OCI-LY1 (cell line): ENCODE measurements at regions not wholly inside any gene's neighbourhood (a gene's known extent, or its start where the extent isn't known, plus 50 kb on each side); places are given as distances from the start of the nearest gene placed in this dataset.

ENCODE experiments used
- H2AFZ ChIP-seq: fragments of 200-600 bp; sonication (generic), shearing (Covaris generic); 2 replicates; pipeline ENCODE4 v1.6.0; 2014; ENCODE audit warnings: antibody characterized with exemption, mild to moderate bottlenecking, low read length
- H3F3A ChIP-seq: fragments of 200-600 bp; sonication (generic), shearing (Covaris generic); 2 replicates; pipeline ENCODE4 v1.6.0; 2014; ENCODE audit warnings: mild to moderate bottlenecking, antibody characterized with exemption, low read length, moderate library complexity; ENCODE audit not compliant: insufficient read depth
- H3K27ac ChIP-seq: fragments of 200-600 bp; sonication (generic); 2 replicates; pipeline ENCODE4 v1.5.1; 2014; ENCODE audit warnings: low read length, mixed run types, mild to moderate bottlenecking, low read depth; ENCODE audit not compliant: poor library complexity, severe bottlenecking
- H3K27me3 ChIP-seq: fragments of 200-600 bp; sonication (generic); 2 replicates; pipeline ENCODE4 v1.6.0; 2014; ENCODE audit warnings: antibody characterized with exemption, mild to moderate bottlenecking, low read length, moderate library complexity; ENCODE audit not compliant: insufficient read depth
- H3K36me3 ChIP-seq: fragments of 200-600 bp; sonication (generic); 2 replicates; pipeline ENCODE4 v1.6.1; 2014; ENCODE audit warnings: mild to moderate bottlenecking, antibody characterized with exemption, low read length, moderate library complexity, mixed read lengths; ENCODE audit not compliant: insufficient read depth
- H3K4me1 ChIP-seq: fragments of 200-600 bp; sonication (generic); 2 replicates; pipeline ENCODE4 v1.5.1; 2014; ENCODE audit warnings: mild to moderate bottlenecking, low read length, moderate library complexity; ENCODE audit not compliant: insufficient read depth, severe bottlenecking
- H3K4me2 ChIP-seq: fragments of 200-600 bp; sonication (generic), shearing (Covaris generic); 2 replicates; pipeline ENCODE4 v1.6.1; 2014; ENCODE audit warnings: low read length
- H3K4me3 ChIP-seq: fragments of 200-600 bp; sonication (generic); 2 replicates; pipeline ENCODE4 v1.5.1; 2014; ENCODE audit warnings: low read length, low read depth, mild to moderate bottlenecking, mixed read lengths; ENCODE audit not compliant: poor library complexity, severe bottlenecking
- H3K79me2 ChIP-seq: fragments of 200-600 bp; shearing (Covaris generic); 2 replicates; pipeline ENCODE4 v1.6.1; 2016; ENCODE audit warnings: mixed run types, low read length, mixed read lengths; ENCODE audit not compliant: insufficient read depth
- H3K9ac ChIP-seq: fragments of 200-600 bp; sonication (generic), shearing (Covaris generic); 2 replicates; pipeline ENCODE4 v1.6.1; 2014; ENCODE audit warnings: mild to moderate bottlenecking, low read length, mixed read lengths
- H3K9me2 ChIP-seq: fragments of 200-600 bp; sonication (generic), shearing (Covaris generic); 2 replicates; pipeline ENCODE4 v1.6.1; 2014; ENCODE audit warnings: low read depth, mild to moderate bottlenecking, low read length, mixed read lengths
- H3K9me3 ChIP-seq: fragments of 200-600 bp; shearing (Covaris generic); 2 replicates; pipeline ENCODE4 v1.6.1; 2014; ENCODE audit warnings: low read length, mixed read lengths
- H4K20me1 ChIP-seq: fragments of 200-600 bp; sonication (generic), shearing (Covaris generic); 2 replicates; pipeline ENCODE4 v1.6.0; 2016; ENCODE audit warnings: mild to moderate bottlenecking, low read length; ENCODE audit not compliant: insufficient read depth
- CTCF ChIP-seq: fragments of 200-600 bp; sonication (generic), shearing (Covaris generic); IDR thresholded peaks from 2 replicates; pipeline ENCODE4 v1.5.1; 2017; ENCODE audit warnings: mild to moderate bottlenecking, antibody characterized with exemption, low read length, moderate library complexity, mixed read lengths
- EZH2 ChIP-seq: fragments of 200-600 bp; sonication (generic), shearing (Covaris generic); IDR thresholded peaks from 2 replicates; pipeline ENCODE4 v1.8.0; 2017; ENCODE audit warnings: borderline replicate concordance, mixed run types, mild to moderate bottlenecking, antibody characterized with exemption, low read length, moderate library complexity, mixed read lengths

- Histone ChIP-seq H3K36me3 (no peaks in the 10 kb centered on the region; the same call in 1 of the 2 replicates), H3K4me3 (no peak overlapping the region), H3K4me2 (no peak overlapping the region), H3K9me2 (no peaks in the 10 kb centered on the region), H3K4me1 (no peaks in the 10 kb centered on the region), H3K9ac (no peak overlapping the region), H2AFZ (no peak overlapping the region), H3K27me3 (no peaks in the 10 kb centered on the region), H3F3A (no peaks in the 10 kb centered on the region), H3K27ac (no peak overlapping the region), H4K20me1 (no peaks in the 10 kb centered on the region), H3K9me3 (no peaks in the 10 kb centered on the region), H3K79me2 (no peaks in the 10 kb centered on the region)
- TF ChIP-seq EZH2 (no peak), CTCF (no peak)
These were observed 284.7 kb upstream of the MAP3K1 start for GRCh38 chr5:56530626-56531138.

GRCh38 chr5:56529666-56530430, 285.5 kb upstream of the MAP3K1 start:
- no peak overlapping the region for H3K27ac ChIP-seq
- H3K4me2 ChIP-seq, result no peak overlapping the region
- no peaks in the 10 kb centered on the region for H3K4me1 ChIP-seq
- no peaks in the 10 kb centered on the region for H3K9me3 ChIP-seq
- H3K79me2 ChIP-seq, result no peaks in the 10 kb centered on the region
- H3K27me3 ChIP-seq, result no peaks in the 10 kb centered on the region
- H3K4me3 ChIP-seq, result no peak overlapping the region
- no peaks in the 10 kb centered on the region for H3K9me2 ChIP-seq
- no peaks in the 10 kb centered on the region; the same call in 1 of the 2 replicates for H3K36me3 ChIP-seq
- TF ChIP-seq CTCF (no peak), EZH2 (no peak)
- no peaks in the 10 kb centered on the region for H4K20me1 ChIP-seq
- no peaks in the 10 kb centered on the region for H3F3A ChIP-seq
- no peak overlapping the region for H2AFZ ChIP-seq
- no peak overlapping the region for H3K9ac ChIP-seq

- TF ChIP-seq CTCF (no peak), EZH2 (no peak)
- Histone ChIP-seq H3K9me2 (no peaks in the 10 kb centered on the region), H3K27me3 (no peaks in the 10 kb centered on the region), H3F3A (no peaks in the 10 kb centered on the region), H3K4me1 (no peaks in the 10 kb centered on the region), H4K20me1 (no peaks in the 10 kb centered on the region), H3K9me3 (no peaks in the 10 kb centered on the region), H3K79me2 (no peaks in the 10 kb centered on the region), H3K27ac (no peak overlapping the region), H3K4me2 (no peak overlapping the region), H3K9ac (no peak overlapping the region), H3K4me3 (no peak overlapping the region), H3K36me3 (no peaks in the 10 kb centered on the region; the same call in 1 of the 2 replicates), H2AFZ (no peak overlapping the region)
These were observed 288.2 kb upstream of the MAP3K1 start for GRCh38 chr5:56527174-56527573.
